Brain microvascular endothelial cell (primary cell): ENCODE measurements at regions not wholly inside any gene's neighbourhood (a gene's known extent, or its start where the extent isn't known, plus 50 kb on each side); places are given as distances from the start of the nearest gene placed in this dataset.

Experiments used
- DNase-seq: peaks from one replicate; pipeline ENCODE4 v3.0.0-alpha.2; 2020
- H3K27ac ChIP-seq: fragments of 250-450 bp; sonication (Bioruptor Pico); 2 replicates; pipeline ENCODE4 v1.5.1; 2020; ENCODE audit warnings: mild to moderate bottlenecking, moderate library complexity
- H3K27me3 ChIP-seq: fragments of 250-450 bp; sonication (Bioruptor Pico); replicated peaks from 2 replicates; pipeline ENCODE4 v1.5.1; 2020; ENCODE audit warnings: mild to moderate bottlenecking
- H3K36me3 ChIP-seq: fragments of 250-450 bp; sonication (Bioruptor Pico); replicated peaks from 2 replicates; pipeline ENCODE4 v1.5.1; 2020; ENCODE audit warnings: mild to moderate bottlenecking
- H3K4me3 ChIP-seq: 2 replicates; pipeline ENCODE4 v1.5.1; 2011; ENCODE audit warnings: low read depth, mild to moderate bottlenecking, control low read depth, low read length, moderate library complexity
- CTCF ChIP-seq: IDR thresholded peaks from 2 replicates; pipeline ENCODE4 v1.5.1; 2011; ENCODE audit warnings: low read depth, mild to moderate bottlenecking, moderate library complexity, low read length, control low read depth, inconsistent platforms; ENCODE audit errors: missing control alignments
- in situ Hi-C: cut with HindIII; loops from 2 replicates; pipeline ENCODE4 v1.10.0; 2017; ENCODE audit warnings: low sequenced_read_pairs, low pct_ligation_motif_present

GRCh38 chr3:117818592-117818991 lies 1109.0 kb downstream of the TUSC7 start:
- TF ChIP-seq CTCF: no peak
- Histone ChIP-seq H3K27ac (no peak overlapping the region), H3K36me3 (no peaks in the 10 kb centered on the region), H3K27me3 (no peaks in the 10 kb centered on the region), H3K4me3 (no peak overlapping the region)
- in situ Hi-C loops: no loop called here
- no peak for DNase-seq

GRCh38 chr3:117820658-117821299 lies 1111.2 kb downstream of the TUSC7 start:
- H3K27ac ChIP-seq: no peak overlapping the region
- in situ Hi-C loops: no loop called here
- no peaks in the 10 kb centered on the region for H3K27me3 ChIP-seq
- H3K36me3 ChIP-seq: no peaks in the 10 kb centered on the region
- DNase-seq: no peak
- H3K4me3 ChIP-seq: no peak overlapping the region
- no peak for TF ChIP-seq CTCF

GRCh38 chr3:117822416-117822815 lies 1112.8 kb downstream of the TUSC7 start:
- no peak for DNase-seq
- Histone ChIP-seq H3K27me3 (no peaks in the 10 kb centered on the region), H3K36me3 (no peaks in the 10 kb centered on the region), H3K27ac (no peak overlapping the region), H3K4me3 (no peak overlapping the region)
- in situ Hi-C loops: no loop called here
- TF ChIP-seq CTCF: no peak

- in situ Hi-C loops: no loop called here
These were observed 1126.7 kb downstream of the TUSC7 start for GRCh38 chr3:117836296-117836695.

GRCh38 chr3:117837391-117837790 lies 1127.8 kb downstream of the TUSC7 start:
- no peak overlapping the region for H3K27ac ChIP-seq
- no peaks in the 10 kb centered on the region for H3K36me3 ChIP-seq
- DNase-seq: no peak
- H3K27me3 ChIP-seq: no peaks in the 10 kb centered on the region
- no peak for TF ChIP-seq CTCF
- in situ Hi-C loops: no loop called here
- no peak overlapping the region for H3K4me3 ChIP-seq

More at GRCh38 chr3:117836296-117836695, 1126.7 kb downstream of the TUSC7 start:
- no peaks in the 10 kb centered on the region for H3K27me3 ChIP-seq
- DNase-seq: no peak
- H3K4me3 ChIP-seq: no peak overlapping the region
- no peak for TF ChIP-seq CTCF
- H3K36me3 ChIP-seq: no peaks in the 10 kb centered on the region
- H3K27ac ChIP-seq: no peak overlapping the region

- in situ Hi-C loops: no loop called here
- TF ChIP-seq CTCF: no peak
- no peak overlapping the region for H3K27ac ChIP-seq
- no peaks in the 10 kb centered on the region for H3K27me3 ChIP-seq
- no peak overlapping the region for H3K4me3 ChIP-seq
- no peaks in the 10 kb centered on the region for H3K36me3 ChIP-seq
- DNase-seq: no peak
These were observed 1132.5 kb downstream of the TUSC7 start for GRCh38 chr3:117842086-117842485.
